ENCODE measurements at regions not wholly inside any gene's neighbourhood (a gene's known extent, or its start where the extent isn't known, plus 50 kb on each side); places are given as distances from the start of the nearest gene placed in this dataset.
"Not testable (repeated sequence)": the region's sequence is repeated elsewhere in the genome, so short reads cannot be mapped to it uniquely, and the experiment has no call there.

- H3K36me3 ChIP-seq (ENCODE audit: control insufficient read depth in 2 of 2, insufficient read depth in 2 of 2, low read length in 2 of 2), result no peaks in the 10 kb centered on the region
- H3K27ac ChIP-seq (ENCODE audit: low read depth in 2 of 2, low read length in 2 of 2), result no peak overlapping the region
- no peak overlapping the region for H3K9ac ChIP-seq (ENCODE audit: low read depth in 1 of 2, low read length in 2 of 2)
- H3K4me1 ChIP-seq (ENCODE audit: control insufficient read depth in 2 of 2, insufficient read depth in 2 of 2, low read length in 2 of 2), result no peaks in the 10 kb centered on the region
- H3K4me3 ChIP-seq (ENCODE audit: low read length in 2 of 2), result no peak overlapping the region
- H3K27me3 ChIP-seq (ENCODE audit: control insufficient read depth in 2 of 2, insufficient read depth in 2 of 2, low read length in 2 of 2), result no peaks in the 10 kb centered on the region
- H3K9me3 ChIP-seq (ENCODE audit: control insufficient read depth in 2 of 2, low read length in 2 of 2), result peaks cover 0 to 7% of the 10 kb centered on the region in 2 donors
Observed at GRCh38 chr22:48772286-48772907, 1055.3 kb downstream of the BRD1 start.

GRCh38 chr22:48765595-48765994, 1062.1 kb downstream of the BRD1 start:
- Histone ChIP-seq H3K36me3 (ENCODE audit: control insufficient read depth in 2 of 2, insufficient read depth in 2 of 2, low read length in 2 of 2) (no peaks in the 10 kb centered on the region), H3K4me1 (ENCODE audit: control insufficient read depth in 2 of 2, insufficient read depth in 2 of 2, low read length in 2 of 2) (no peaks in the 10 kb centered on the region), H3K9ac (ENCODE audit: low read depth in 1 of 2, low read length in 2 of 2) (no peak overlapping the region), H3K4me3 (ENCODE audit: low read length in 2 of 2) (no peak overlapping the region), H3K27me3 (ENCODE audit: control insufficient read depth in 2 of 2, insufficient read depth in 2 of 2, low read length in 2 of 2) (no peaks in the 10 kb centered on the region), H3K9me3 (ENCODE audit: control insufficient read depth in 2 of 2, low read length in 2 of 2) (peaks cover 0 to 2% of the 10 kb centered on the region in 2 donors), H3K27ac (ENCODE audit: low read depth in 2 of 2, low read length in 2 of 2) (no peak overlapping the region)

GRCh38 chr22:48761546-48761945, 1066.1 kb downstream of the BRD1 start:
- H3K9ac ChIP-seq (ENCODE audit: low read depth in 1 of 2, low read length in 2 of 2), result no peak overlapping the region
- no peaks in the 10 kb centered on the region for H3K4me1 ChIP-seq (ENCODE audit: control insufficient read depth in 2 of 2, insufficient read depth in 2 of 2, low read length in 2 of 2)
- no peak overlapping the region for H3K27ac ChIP-seq (ENCODE audit: low read depth in 2 of 2, low read length in 2 of 2)
- H3K27me3 ChIP-seq (ENCODE audit: control insufficient read depth in 2 of 2, insufficient read depth in 2 of 2, low read length in 2 of 2), result no peaks in the 10 kb centered on the region
- no peaks in the 10 kb centered on the region for H3K9me3 ChIP-seq (ENCODE audit: control insufficient read depth in 2 of 2, low read length in 2 of 2)
- no peaks in the 10 kb centered on the region for H3K36me3 ChIP-seq (ENCODE audit: control insufficient read depth in 2 of 2, insufficient read depth in 2 of 2, low read length in 2 of 2)
- H3K4me3 ChIP-seq (ENCODE audit: low read length in 2 of 2), result no peak overlapping the region

GRCh38 chr22:48760481-48761390, 1066.9 kb downstream of the BRD1 start:
- H3K9ac ChIP-seq (ENCODE audit: low read depth in 1 of 2, low read length in 2 of 2), result no peak overlapping the region

GRCh38 chr22:48758881-48759875, 1068.5 kb downstream of the BRD1 start:
- H3K4me1 ChIP-seq (ENCODE audit: control insufficient read depth in 2 of 2, insufficient read depth in 2 of 2, low read length in 2 of 2), result no peaks in the 10 kb centered on the region
- no peak overlapping the region for H3K9ac ChIP-seq (ENCODE audit: low read depth in 1 of 2, low read length in 2 of 2)
- H3K9me3 ChIP-seq (ENCODE audit: control insufficient read depth in 2 of 2, low read length in 2 of 2), result no peaks in the 10 kb centered on the region
- H3K27ac ChIP-seq (ENCODE audit: low read depth in 2 of 2, low read length in 2 of 2), result no peak overlapping the region
- H3K4me3 ChIP-seq (ENCODE audit: low read length in 2 of 2), result no peak overlapping the region
- no peaks in the 10 kb centered on the region for H3K27me3 ChIP-seq (ENCODE audit: control insufficient read depth in 2 of 2, insufficient read depth in 2 of 2, low read length in 2 of 2)
- H3K36me3 ChIP-seq (ENCODE audit: control insufficient read depth in 2 of 2, insufficient read depth in 2 of 2, low read length in 2 of 2), result no peaks in the 10 kb centered on the region

More at GRCh38 chr22:48760481-48761390, 1066.9 kb downstream of the BRD1 start:
- H3K9me3 ChIP-seq (ENCODE audit: control insufficient read depth in 2 of 2, low read length in 2 of 2), result no peaks in the 10 kb centered on the region
- H3K4me1 ChIP-seq (ENCODE audit: control insufficient read depth in 2 of 2, insufficient read depth in 2 of 2, low read length in 2 of 2), result no peaks in the 10 kb centered on the region
- H3K27ac ChIP-seq (ENCODE audit: low read depth in 2 of 2, low read length in 2 of 2), result no peak overlapping the region
- H3K27me3 ChIP-seq (ENCODE audit: control insufficient read depth in 2 of 2, insufficient read depth in 2 of 2, low read length in 2 of 2), result no peaks in the 10 kb centered on the region
- H3K36me3 ChIP-seq (ENCODE audit: control insufficient read depth in 2 of 2, insufficient read depth in 2 of 2, low read length in 2 of 2), result no peaks in the 10 kb centered on the region
- H3K4me3 ChIP-seq (ENCODE audit: low read length in 2 of 2), result no peak overlapping the region

DNA sequence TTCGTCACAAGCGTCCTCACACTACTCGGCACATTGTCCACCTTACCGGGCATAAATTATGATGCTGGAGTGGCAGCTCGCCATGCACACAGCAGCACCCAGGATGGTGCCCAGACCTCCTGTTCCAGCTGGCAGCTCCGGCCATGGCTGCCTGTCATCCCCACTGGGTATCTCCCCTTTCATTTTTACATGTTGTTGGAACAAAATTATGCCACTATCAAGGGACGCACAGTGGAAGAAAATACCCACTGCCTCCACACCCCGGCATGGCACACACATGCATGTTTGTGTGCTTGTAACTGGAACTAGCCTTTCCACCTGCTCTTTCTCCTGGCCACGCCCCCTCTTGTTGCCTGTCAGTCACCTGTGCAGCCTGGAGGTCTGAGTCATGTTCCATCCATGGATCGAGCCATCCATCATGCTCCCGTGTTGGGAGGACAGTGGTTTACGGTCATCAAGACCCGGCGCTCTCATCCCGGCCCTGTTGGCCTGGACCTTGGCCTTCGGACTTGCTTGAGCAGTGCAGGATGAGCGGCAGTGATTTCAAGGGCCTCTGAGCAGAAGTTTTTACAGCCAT, 1069.6 kb downstream of the BRD1 start:
- no peak overlapping the region for H3K9ac ChIP-seq (ENCODE audit: low read depth in 1 of 2, low read length in 2 of 2)
- H3K4me1 ChIP-seq (ENCODE audit: control insufficient read depth in 2 of 2, insufficient read depth in 2 of 2, low read length in 2 of 2), result no peaks in the 10 kb centered on the region
- no peak overlapping the region for H3K4me3 ChIP-seq (ENCODE audit: low read length in 2 of 2)
- no peak overlapping the region for H3K27ac ChIP-seq (ENCODE audit: low read depth in 2 of 2, low read length in 2 of 2)
- no peaks in the 10 kb centered on the region for H3K27me3 ChIP-seq (ENCODE audit: control insufficient read depth in 2 of 2, insufficient read depth in 2 of 2, low read length in 2 of 2)
- H3K9me3 ChIP-seq (ENCODE audit: control insufficient read depth in 2 of 2, low read length in 2 of 2), result no peaks in the 10 kb centered on the region
- H3K36me3 ChIP-seq (ENCODE audit: control insufficient read depth in 2 of 2, insufficient read depth in 2 of 2, low read length in 2 of 2), result no peaks in the 10 kb centered on the region

DNA sequence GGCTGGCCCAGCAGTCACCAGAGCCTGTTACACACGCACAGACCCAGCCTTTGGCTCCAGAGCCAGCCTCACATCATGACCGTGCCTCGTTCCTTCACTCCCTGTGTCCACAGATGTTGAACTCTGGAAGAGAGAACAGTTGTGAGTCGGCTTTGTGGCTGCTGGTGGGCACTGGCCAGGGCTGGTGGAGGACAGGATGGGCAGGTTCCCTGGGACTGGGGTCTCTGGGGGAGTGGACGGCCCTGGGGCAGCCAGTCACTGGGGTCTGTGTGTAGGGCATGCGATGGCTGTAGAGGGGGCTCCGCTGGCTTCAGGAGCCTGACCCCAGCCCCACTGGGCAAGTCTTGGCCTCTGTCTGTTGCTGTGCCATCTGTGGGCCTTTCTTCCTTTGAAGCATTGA, 1070.1 kb downstream of the BRD1 start:
- Histone ChIP-seq H3K9me3 (ENCODE audit: control insufficient read depth in 2 of 2, low read length in 2 of 2) (no peaks in the 10 kb centered on the region), H3K4me1 (ENCODE audit: control insufficient read depth in 2 of 2, insufficient read depth in 2 of 2, low read length in 2 of 2) (no peaks in the 10 kb centered on the region), H3K27me3 (ENCODE audit: control insufficient read depth in 2 of 2, insufficient read depth in 2 of 2, low read length in 2 of 2) (no peaks in the 10 kb centered on the region), H3K36me3 (ENCODE audit: control insufficient read depth in 2 of 2, insufficient read depth in 2 of 2, low read length in 2 of 2) (no peaks in the 10 kb centered on the region), H3K27ac (ENCODE audit: low read depth in 2 of 2, low read length in 2 of 2) (no peak overlapping the region), H3K9ac (ENCODE audit: low read depth in 1 of 2, low read length in 2 of 2) (no peak overlapping the region), H3K4me3 (ENCODE audit: low read length in 2 of 2) (no peak overlapping the region)

DNA sequence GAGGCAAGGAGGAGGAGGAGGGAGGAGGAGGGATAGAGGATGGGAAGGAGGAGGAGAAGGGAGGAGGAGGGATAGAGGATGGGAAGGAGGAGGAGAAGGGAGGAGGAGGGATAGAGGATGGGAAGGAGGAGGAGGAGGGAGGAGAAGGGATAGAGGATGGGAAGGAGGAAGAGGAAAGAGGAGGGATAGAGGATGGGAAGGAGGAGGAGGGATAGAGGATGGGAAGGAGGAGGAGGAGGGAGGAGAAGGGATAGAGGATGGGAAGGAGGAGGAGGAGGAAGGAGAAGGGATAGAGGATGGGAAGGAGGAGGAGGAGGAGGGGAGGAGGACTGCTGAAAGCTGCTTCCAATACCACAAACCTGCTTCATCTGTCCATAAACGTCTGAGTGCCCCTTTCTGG, 1070.5 kb downstream of the BRD1 start:
- not testable (repeated sequence) for H3K9ac ChIP-seq (ENCODE audit: low read depth in 1 of 2, low read length in 2 of 2); H3K4me3 ChIP-seq (ENCODE audit: low read length in 2 of 2); H3K36me3 ChIP-seq (ENCODE audit: control insufficient read depth in 2 of 2, insufficient read depth in 2 of 2, low read length in 2 of 2); H3K27me3 ChIP-seq (ENCODE audit: control insufficient read depth in 2 of 2, insufficient read depth in 2 of 2, low read length in 2 of 2); H3K27ac ChIP-seq (ENCODE audit: low read depth in 2 of 2, low read length in 2 of 2); H3K9me3 ChIP-seq (ENCODE audit: control insufficient read depth in 2 of 2, low read length in 2 of 2); H3K4me1 ChIP-seq (ENCODE audit: control insufficient read depth in 2 of 2, insufficient read depth in 2 of 2, low read length in 2 of 2)

- Histone ChIP-seq H3K9ac (ENCODE audit: low read depth in 1 of 2, low read length in 2 of 2) (no peak overlapping the region), H3K9me3 (ENCODE audit: control insufficient read depth in 2 of 2, low read length in 2 of 2) (no peaks in the 10 kb centered on the region), H3K27ac (ENCODE audit: low read depth in 2 of 2, low read length in 2 of 2) (no peak overlapping the region), H3K4me1 (ENCODE audit: control insufficient read depth in 2 of 2, insufficient read depth in 2 of 2, low read length in 2 of 2) (no peaks in the 10 kb centered on the region), H3K4me3 (ENCODE audit: low read length in 2 of 2) (no peak overlapping the region), H3K27me3 (ENCODE audit: control insufficient read depth in 2 of 2, insufficient read depth in 2 of 2, low read length in 2 of 2) (no peaks in the 10 kb centered on the region), H3K36me3 (ENCODE audit: control insufficient read depth in 2 of 2, insufficient read depth in 2 of 2, low read length in 2 of 2) (no peaks in the 10 kb centered on the region)
Observed at GRCh38 chr22:48756146-48757111, 1071.2 kb downstream of the BRD1 start.
